WTC11 (cell line): ENCODE measurements at regions not wholly inside any gene's neighbourhood (a gene's known extent, or its start where the extent isn't known, plus 50 kb on each side); places are given as distances from the start of the nearest gene placed in this dataset.

Experiments
- ATAC-seq: fragments of 200-7000 bp; cut with Tn5 transposase; 2 replicates; pipeline ENCODE4 v1.10.0; 2021; ENCODE audit warnings: mild to moderate bottlenecking, moderate library complexity
- CTCF ChIA-PET: fragments of 300-600 bp; sonication (Branson Sonifier 250); formaldehyde crosslinking; loops from one replicate; lab custom pipeline; 2021; ENCODE audit warnings: antibody characterized with exemption; lab: Charles Lee
- POLR2A ChIA-PET: fragments of 350-600 bp; sonication (Branson Sonifier 250); formaldehyde crosslinking; loops from one replicate; lab custom pipeline; 2021; ENCODE audit warnings: antibody characterized with exemption; lab: Charles Lee
- DNase-seq: peaks from one replicate; pipeline ENCODE4 v3.0.0; 2021; ENCODE audit warnings: low spot score
- H3K27ac Mint-ChIP-seq: 2 replicates; pipeline ENCODE4 v1.8.0; 2021; ENCODE audit warnings: mixed read lengths
- H3K27me3 Mint-ChIP-seq: 2 replicates; pipeline ENCODE4 v1.8.0; 2021; ENCODE audit warnings: low read depth, mild to moderate bottlenecking, moderate library complexity, mixed read lengths
- H3K36me3 Mint-ChIP-seq: 2 replicates; pipeline ENCODE4 v1.8.0; 2021; ENCODE audit warnings: mixed read lengths
- H3K4me1 Mint-ChIP-seq: 2 replicates; pipeline ENCODE4 v1.8.0; 2022; ENCODE audit warnings: mixed read lengths
- H3K4me3 Mint-ChIP-seq: 2 replicates; pipeline ENCODE4 v1.8.0; 2021; ENCODE audit warnings: mild to moderate bottlenecking, moderate library complexity, mixed read lengths
- H3K9me3 Mint-ChIP-seq: 2 replicates; pipeline ENCODE4 v1.8.0; 2021; ENCODE audit warnings: mixed read lengths
- ETV6 ChIP-seq: sonication (generic); formaldehyde crosslinking; IDR thresholded peaks from 2 replicates; pipeline ENCODE4 v1.8.1; 2022; ENCODE audit warnings: mild to moderate bottlenecking, missing genetic modification reagents
- GABPB1 ChIP-seq: sonication (generic); formaldehyde crosslinking; IDR thresholded peaks from 2 replicates; pipeline ENCODE4 v1.8.1; 2023; ENCODE audit warnings: mild to moderate bottlenecking, missing genetic modification reagents
- JUN ChIP-seq: sonication (generic); formaldehyde crosslinking; IDR thresholded peaks from 2 replicates; pipeline ENCODE4 v1.8.0; 2023; ENCODE audit warnings: mild to moderate bottlenecking, missing genetic modification reagents
- RORB ChIP-seq: fragments of 250-450 bp; sonication (Bioruptor Pico); IDR thresholded peaks from 2 replicates; pipeline ENCODE4 v1.9.0; 2021; ENCODE audit warnings: mild to moderate bottlenecking
- SP1 ChIP-seq: sonication (generic); formaldehyde crosslinking; conservative IDR thresholded peaks from 2 replicates; pipeline ENCODE4 v1.8.1; 2022; ENCODE audit warnings: missing genetic modification reagents
- TEAD4 ChIP-seq: sonication (generic); formaldehyde crosslinking; IDR thresholded peaks from 2 replicates; pipeline ENCODE4 v1.8.0; 2022; ENCODE audit warnings: mild to moderate bottlenecking, missing genetic modification reagents
- ZNF121 ChIP-seq: sonication (generic); formaldehyde crosslinking; IDR thresholded peaks from 2 replicates; pipeline ENCODE4 v1.8.0; 2023; ENCODE audit warnings: missing genetic modification reagents
- ZNF232 ChIP-seq: sonication (generic); formaldehyde crosslinking; IDR thresholded peaks from 2 replicates; pipeline ENCODE4 v1.8.0; 2022; ENCODE audit warnings: mild to moderate bottlenecking, missing genetic modification reagents
- ZNF317 ChIP-seq: sonication (generic); formaldehyde crosslinking; IDR thresholded peaks from 2 replicates; pipeline ENCODE4 v1.8.1; 2023; ENCODE audit warnings: low read depth, mild to moderate bottlenecking, moderate library complexity, missing genetic modification reagents, borderline replicate concordance
- ZNF416 ChIP-seq: fragments of 250-450 bp; sonication (Bioruptor Pico); IDR thresholded peaks from 2 replicates; pipeline ENCODE4 v1.9.0; 2021; ENCODE audit warnings: mild to moderate bottlenecking, inconsistent platforms
- ZNF423 ChIP-seq: fragments of 250-450 bp; sonication (Bioruptor Pico); IDR thresholded peaks from 2 replicates; pipeline ENCODE4 v2.1.2; 2022; ENCODE audit warnings: mild to moderate bottlenecking, moderate library complexity
- TF ChIP-seq, protein P1 (sequence below): sonication (generic); formaldehyde crosslinking; conservative IDR thresholded peaks from 2 replicates; pipeline ENCODE4 v1.8.1; 2022; ENCODE audit warnings: mild to moderate bottlenecking, missing genetic modification reagents
- TF ChIP-seq, protein P2 (sequence below): sonication (generic); formaldehyde crosslinking; IDR thresholded peaks from 2 replicates; pipeline ENCODE4 v1.8.0; 2022; ENCODE audit warnings: mild to moderate bottlenecking, missing genetic modification reagents
- TF ChIP-seq, protein P3 (sequence below): sonication (generic); formaldehyde crosslinking; IDR thresholded peaks from 2 replicates; pipeline ENCODE4 v1.8.1; 2023; ENCODE audit warnings: mild to moderate bottlenecking, missing genetic modification reagents
- TF ChIP-seq, protein P4 (sequence below): sonication (generic); formaldehyde crosslinking; IDR thresholded peaks from 2 replicates; pipeline ENCODE4 v1.8.0; 2022; ENCODE audit warnings: mild to moderate bottlenecking, missing genetic modification reagents
- TF ChIP-seq, protein P5 (sequence below): fragments of 250-450 bp; sonication (Bioruptor Pico); IDR thresholded peaks from 2 replicates; pipeline ENCODE4 v1.9.0; 2021; ENCODE audit warnings: mild to moderate bottlenecking
- TF ChIP-seq, protein P6 (sequence below): sonication (generic); formaldehyde crosslinking; IDR thresholded peaks from 2 replicates; pipeline ENCODE4 v1.8.1; 2023; ENCODE audit warnings: mild to moderate bottlenecking, moderate library complexity, missing genetic modification reagents
- TF ChIP-seq, protein P7 (sequence below): sonication (generic); formaldehyde crosslinking; IDR thresholded peaks from 2 replicates; pipeline ENCODE4 v1.8.1; 2023; ENCODE audit warnings: mild to moderate bottlenecking, missing genetic modification reagents
- TF ChIP-seq, protein P8 (sequence below): fragments of 250-450 bp; sonication (Bioruptor Pico); IDR thresholded peaks from 2 replicates; pipeline ENCODE4 v1.9.0; 2021; ENCODE audit warnings: mild to moderate bottlenecking

DNA sequence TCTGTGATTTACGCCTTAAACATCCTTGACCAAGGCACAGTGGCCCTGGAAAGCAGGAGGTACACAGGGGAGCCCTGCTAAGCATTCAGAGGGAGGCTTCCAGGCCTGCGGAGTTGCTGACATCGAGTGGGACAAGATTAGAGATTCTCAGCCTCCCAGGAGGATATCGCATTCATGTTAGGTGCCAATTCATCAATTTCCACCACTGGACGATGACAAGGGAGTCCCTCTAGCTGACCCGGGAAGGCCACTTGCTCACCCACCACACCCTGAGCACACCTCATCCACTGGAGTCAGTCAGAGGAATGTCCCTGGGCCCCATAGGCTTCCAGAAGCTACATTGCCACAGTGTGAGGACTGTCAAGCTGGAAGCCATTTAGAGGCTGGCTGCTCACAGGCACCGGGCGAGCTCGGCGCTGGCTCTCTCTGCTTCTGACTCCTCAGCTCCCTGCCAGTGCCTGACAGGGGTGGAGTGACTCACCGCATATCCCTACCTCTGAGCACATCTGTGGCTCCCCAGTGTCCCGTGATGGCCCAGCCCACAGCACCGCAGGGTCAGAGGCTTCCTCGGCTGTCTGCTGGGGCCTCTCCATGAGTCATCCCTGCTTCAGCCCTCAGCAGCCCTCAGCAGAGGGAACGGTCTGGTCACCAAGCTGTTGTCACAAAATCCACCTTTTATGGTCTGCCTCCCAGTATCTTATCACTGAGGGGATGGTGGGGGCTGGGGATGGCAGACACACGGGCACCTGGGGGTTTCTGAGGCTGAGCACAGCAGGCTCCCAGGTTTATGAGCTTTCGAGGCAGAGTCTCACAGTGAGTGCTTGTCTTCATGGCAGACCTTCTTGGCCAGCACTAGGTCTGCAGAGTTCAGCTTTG lies 117.5 kb downstream of the ZNF608 start:
- peaks cover 11% of the 10 kb centered on the region for H3K9me3 Mint-ChIP-seq
- peaks cover 12% of the 10 kb centered on the region for H3K4me1 Mint-ChIP-seq
- peak overlapping the region; percentile 7; the same call in 1 of the 2 replicates for H3K27ac Mint-ChIP-seq
- peak; percentile 19 for DNase-seq
- ChIA-PET CTCF (no interaction called here), POLR2A (no interaction called here)
- H3K4me3 Mint-ChIP-seq: no peak overlapping the region
- TF ChIP-seq ZNF121 (CRISPR knock-in tag): no peak
- no peak for TF ChIP-seq ZNF423
- no peak for TF ChIP-seq TEAD4 (CRISPR knock-in tag)
- TF ChIP-seq, protein P1, sequence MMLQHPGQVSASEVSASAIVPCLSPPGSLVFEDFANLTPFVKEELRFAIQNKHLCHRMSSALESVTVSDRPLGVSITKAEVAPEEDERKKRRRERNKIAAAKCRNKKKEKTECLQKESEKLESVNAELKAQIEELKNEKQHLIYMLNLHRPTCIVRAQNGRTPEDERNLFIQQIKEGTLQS (CRISPR knock-in tag): no peak
- no peak for TF ChIP-seq JUN (CRISPR knock-in tag)
- TF ChIP-seq, protein P2, sequence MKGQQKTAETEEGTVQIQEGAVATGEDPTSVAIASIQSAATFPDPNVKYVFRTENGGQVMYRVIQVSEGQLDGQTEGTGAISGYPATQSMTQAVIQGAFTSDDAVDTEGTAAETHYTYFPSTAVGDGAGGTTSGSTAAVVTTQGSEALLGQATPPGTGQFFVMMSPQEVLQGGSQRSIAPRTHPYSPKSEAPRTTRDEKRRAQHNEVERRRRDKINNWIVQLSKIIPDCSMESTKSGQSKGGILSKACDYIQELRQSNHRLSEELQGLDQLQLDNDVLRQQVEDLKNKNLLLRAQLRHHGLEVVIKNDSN (CRISPR knock-in tag): no peak
- TF ChIP-seq ZNF317 (CRISPR knock-in tag): no peak
- TF ChIP-seq, protein P3, sequence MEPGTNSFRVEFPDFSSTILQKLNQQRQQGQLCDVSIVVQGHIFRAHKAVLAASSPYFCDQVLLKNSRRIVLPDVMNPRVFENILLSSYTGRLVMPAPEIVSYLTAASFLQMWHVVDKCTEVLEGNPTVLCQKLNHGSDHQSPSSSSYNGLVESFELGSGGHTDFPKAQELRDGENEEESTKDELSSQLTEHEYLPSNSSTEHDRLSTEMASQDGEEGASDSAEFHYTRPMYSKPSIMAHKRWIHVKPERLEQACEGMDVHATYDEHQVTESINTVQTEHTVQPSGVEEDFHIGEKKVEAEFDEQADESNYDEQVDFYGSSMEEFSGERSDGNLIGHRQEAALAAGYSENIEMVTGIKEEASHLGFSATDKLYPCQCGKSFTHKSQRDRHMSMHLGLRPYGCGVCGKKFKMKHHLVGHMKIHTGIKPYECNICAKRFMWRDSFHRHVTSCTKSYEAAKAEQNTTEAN (CRISPR knock-in tag): no peak
- TF ChIP-seq, protein P4, sequence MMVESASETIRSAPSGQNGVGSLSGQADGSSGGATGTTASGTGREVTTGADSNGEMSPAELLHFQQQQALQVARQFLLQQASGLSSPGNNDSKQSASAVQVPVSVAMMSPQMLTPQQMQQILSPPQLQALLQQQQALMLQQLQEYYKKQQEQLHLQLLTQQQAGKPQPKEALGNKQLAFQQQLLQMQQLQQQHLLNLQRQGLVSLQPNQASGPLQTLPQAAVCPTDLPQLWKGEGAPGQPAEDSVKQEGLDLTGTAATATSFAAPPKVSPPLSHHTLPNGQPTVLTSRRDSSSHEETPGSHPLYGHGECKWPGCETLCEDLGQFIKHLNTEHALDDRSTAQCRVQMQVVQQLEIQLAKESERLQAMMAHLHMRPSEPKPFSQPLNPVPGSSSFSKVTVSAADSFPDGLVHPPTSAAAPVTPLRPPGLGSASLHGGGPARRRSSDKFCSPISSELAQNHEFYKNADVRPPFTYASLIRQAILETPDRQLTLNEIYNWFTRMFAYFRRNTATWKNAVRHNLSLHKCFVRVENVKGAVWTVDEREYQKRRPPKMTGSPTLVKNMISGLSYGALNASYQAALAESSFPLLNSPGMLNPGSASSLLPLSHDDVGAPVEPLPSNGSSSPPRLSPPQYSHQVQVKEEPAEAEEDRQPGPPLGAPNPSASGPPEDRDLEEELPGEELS: no peak
- TF ChIP-seq, protein P5, sequence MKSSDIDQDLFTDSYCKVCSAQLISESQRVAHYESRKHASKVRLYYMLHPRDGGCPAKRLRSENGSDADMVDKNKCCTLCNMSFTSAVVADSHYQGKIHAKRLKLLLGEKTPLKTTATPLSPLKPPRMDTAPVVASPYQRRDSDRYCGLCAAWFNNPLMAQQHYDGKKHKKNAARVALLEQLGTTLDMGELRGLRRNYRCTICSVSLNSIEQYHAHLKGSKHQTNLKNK (CRISPR knock-in tag): no peak
- TF ChIP-seq, protein P6, sequence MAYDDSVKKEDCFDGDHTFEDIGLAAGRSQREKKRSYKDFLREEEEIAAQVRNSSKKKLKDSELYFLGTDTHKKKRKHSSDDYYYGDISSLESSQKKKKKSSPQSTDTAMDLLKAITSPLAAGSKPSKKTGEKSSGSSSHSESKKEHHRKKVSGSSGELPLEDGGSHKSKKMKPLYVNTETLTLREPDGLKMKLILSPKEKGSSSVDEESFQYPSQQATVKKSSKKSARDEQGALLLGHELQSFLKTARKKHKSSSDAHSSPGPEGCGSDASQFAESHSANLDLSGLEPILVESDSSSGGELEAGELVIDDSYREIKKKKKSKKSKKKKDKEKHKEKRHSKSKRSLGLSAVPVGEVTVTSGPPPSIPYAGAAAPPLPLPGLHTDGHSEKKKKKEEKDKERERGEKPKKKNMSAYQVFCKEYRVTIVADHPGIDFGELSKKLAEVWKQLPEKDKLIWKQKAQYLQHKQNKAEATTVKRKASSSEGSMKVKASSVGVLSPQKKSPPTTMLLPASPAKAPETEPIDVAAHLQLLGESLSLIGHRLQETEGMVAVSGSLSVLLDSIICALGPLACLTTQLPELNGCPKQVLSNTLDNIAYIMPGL (CRISPR knock-in tag): no peak
- TF ChIP-seq RORB (CRISPR knock-in tag): no peak
- no peak for TF ChIP-seq GABPB1 (CRISPR knock-in tag)
- no peaks in the 10 kb centered on the region for H3K27me3 Mint-ChIP-seq
- H3K36me3 Mint-ChIP-seq: peaks cover 19% of the 10 kb centered on the region
- ATAC-seq: peak; percentile 56

DNA sequence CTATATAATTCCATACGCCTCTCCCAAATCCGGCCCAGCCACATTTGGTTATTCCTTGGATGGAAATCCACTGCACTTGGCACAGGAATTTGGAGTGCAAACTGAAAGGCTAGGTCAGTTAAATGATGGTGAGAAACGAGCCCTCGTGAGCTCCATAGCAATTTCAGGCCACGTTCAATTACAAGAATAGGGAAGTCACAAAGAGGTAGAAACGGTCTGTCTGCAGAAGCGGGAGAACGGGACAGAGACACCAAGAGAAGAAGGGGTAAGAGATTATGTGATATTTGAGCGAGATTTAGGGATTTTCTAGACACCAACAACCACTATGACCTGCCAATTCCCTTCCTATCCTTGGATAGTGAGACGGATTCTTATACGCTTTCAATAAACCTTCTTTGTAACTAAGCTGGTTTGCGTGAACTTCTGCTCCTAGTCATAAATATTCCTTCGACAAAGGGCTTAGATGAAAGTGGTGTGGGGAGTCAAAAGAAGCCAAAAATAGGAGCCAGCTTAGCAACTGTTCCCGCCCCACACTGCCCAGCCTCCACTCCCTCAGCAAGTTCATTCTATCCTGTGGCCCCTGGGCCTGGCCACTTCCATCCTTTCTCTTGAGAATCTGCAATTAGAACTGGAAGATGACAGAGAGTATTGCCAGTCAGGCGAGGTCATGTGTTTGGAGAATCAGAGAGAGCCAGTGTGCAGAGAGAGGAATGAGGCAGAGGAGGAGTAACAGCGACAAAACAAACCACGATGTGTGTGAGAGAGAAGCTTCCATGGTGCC lies 118.4 kb downstream of the ZNF608 start:
- peaks cover 10% of the 10 kb centered on the region for H3K36me3 Mint-ChIP-seq
- no peaks in the 10 kb centered on the region for H3K27me3 Mint-ChIP-seq
- H3K4me1 Mint-ChIP-seq: peaks cover 10% of the 10 kb centered on the region
- CTCF ChIA-PET: no interaction called here
- ATAC-seq (no peak), DNase-seq (no peak)
- POLR2A ChIA-PET: no interaction called here
- H3K4me3 Mint-ChIP-seq: no peak overlapping the region
- peaks cover 11% of the 10 kb centered on the region for H3K9me3 Mint-ChIP-seq
- H3K27ac Mint-ChIP-seq: peak overlapping the region; percentile 15; the same call in 1 of the 2 replicates
- TF ChIP-seq, protein P7, sequence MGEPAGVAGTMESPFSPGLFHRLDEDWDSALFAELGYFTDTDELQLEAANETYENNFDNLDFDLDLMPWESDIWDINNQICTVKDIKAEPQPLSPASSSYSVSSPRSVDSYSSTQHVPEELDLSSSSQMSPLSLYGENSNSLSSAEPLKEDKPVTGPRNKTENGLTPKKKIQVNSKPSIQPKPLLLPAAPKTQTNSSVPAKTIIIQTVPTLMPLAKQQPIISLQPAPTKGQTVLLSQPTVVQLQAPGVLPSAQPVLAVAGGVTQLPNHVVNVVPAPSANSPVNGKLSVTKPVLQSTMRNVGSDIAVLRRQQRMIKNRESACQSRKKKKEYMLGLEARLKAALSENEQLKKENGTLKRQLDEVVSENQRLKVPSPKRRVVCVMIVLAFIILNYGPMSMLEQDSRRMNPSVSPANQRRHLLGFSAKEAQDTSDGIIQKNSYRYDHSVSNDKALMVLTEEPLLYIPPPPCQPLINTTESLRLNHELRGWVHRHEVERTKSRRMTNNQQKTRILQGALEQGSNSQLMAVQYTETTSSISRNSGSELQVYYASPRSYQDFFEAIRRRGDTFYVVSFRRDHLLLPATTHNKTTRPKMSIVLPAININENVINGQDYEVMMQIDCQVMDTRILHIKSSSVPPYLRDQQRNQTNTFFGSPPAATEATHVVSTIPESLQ: no peak
- TF ChIP-seq, protein P8, sequence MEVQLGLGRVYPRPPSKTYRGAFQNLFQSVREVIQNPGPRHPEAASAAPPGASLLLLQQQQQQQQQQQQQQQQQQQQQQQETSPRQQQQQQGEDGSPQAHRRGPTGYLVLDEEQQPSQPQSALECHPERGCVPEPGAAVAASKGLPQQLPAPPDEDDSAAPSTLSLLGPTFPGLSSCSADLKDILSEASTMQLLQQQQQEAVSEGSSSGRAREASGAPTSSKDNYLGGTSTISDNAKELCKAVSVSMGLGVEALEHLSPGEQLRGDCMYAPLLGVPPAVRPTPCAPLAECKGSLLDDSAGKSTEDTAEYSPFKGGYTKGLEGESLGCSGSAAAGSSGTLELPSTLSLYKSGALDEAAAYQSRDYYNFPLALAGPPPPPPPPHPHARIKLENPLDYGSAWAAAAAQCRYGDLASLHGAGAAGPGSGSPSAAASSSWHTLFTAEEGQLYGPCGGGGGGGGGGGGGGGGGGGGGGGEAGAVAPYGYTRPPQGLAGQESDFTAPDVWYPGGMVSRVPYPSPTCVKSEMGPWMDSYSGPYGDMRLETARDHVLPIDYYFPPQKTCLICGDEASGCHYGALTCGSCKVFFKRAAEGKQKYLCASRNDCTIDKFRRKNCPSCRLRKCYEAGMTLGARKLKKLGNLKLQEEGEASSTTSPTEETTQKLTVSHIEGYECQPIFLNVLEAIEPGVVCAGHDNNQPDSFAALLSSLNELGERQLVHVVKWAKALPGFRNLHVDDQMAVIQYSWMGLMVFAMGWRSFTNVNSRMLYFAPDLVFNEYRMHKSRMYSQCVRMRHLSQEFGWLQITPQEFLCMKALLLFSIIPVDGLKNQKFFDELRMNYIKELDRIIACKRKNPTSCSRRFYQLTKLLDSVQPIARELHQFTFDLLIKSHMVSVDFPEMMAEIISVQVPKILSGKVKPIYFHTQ (CRISPR knock-in tag): no peak
- TF ChIP-seq ZNF232 (CRISPR knock-in tag) (no peak), ETV6 (no peak), ZNF416 (CRISPR knock-in tag) (no peak), TEAD4 (CRISPR knock-in tag) (no peak), SP1 (no peak)
- TF ChIP-seq, protein P5 (CRISPR knock-in tag): no peak
- TF ChIP-seq, protein P3 (CRISPR knock-in tag): no peak
